IMR-90 (cell line): ENCODE measurements at regions not wholly inside any gene's neighbourhood (a gene's known extent, or its start where the extent isn't known, plus 50 kb on each side); places are given as distances from the start of the nearest gene placed in this dataset.

Source experiments
- ATAC-seq: fragments of 200-7000 bp; cut with Tn5 transposase; 2 replicates; pipeline ENCODE4 v1.9.1; 2020; ENCODE audit warnings: low read depth, mild to moderate bottlenecking, moderate library complexity
- BruUV-seq: library from RNA; stranded (reverse); fragments of 400-500 nt; replicated peaks from 2 replicates; lab custom pipeline; 2021; lab: Mats Ljungman, UMichigan
- CTCF ChIA-PET: fragments of 300-600 bp; formaldehyde crosslinking; extraction: SDS; loops from one replicate; lab custom pipeline; 2021; ENCODE audit warnings: antibody characterized with exemption; lab: Yijun Ruan, JAX
- POLR2A ChIA-PET: fragments of 300-600 bp; sonication (Branson Sonifier 250); formaldehyde crosslinking; loops from one replicate; lab custom pipeline; 2022; ENCODE audit warnings: antibody characterized with exemption; ENCODE audit not compliant: unreplicated experiment; lab: Charles Lee
- DNase-seq: peaks from one replicate; pipeline ENCODE4 v3.0.0; 2013
- H2AFZ ChIP-seq: replicated peaks from 2 replicates; pipeline ENCODE3; 2013; ENCODE audit warnings: low read length, mild to moderate bottlenecking; ENCODE audit not compliant: poor library complexity
- H2AK5ac ChIP-seq: 2 replicates; pipeline ENCODE4 v1.6.1; 2013; ENCODE audit warnings: low read depth, low read length, inconsistent platforms
- H2AK9ac ChIP-seq: replicated peaks from 2 replicates; pipeline ENCODE3; 2013; ENCODE audit warnings: mild to moderate bottlenecking, low read depth, low read length, moderate library complexity; ENCODE audit not compliant: poor library complexity
- H2BK120ac ChIP-seq: 2 replicates; pipeline ENCODE4 v1.6.1; 2013; ENCODE audit warnings: low read depth, low read length, inconsistent platforms
- H2BK15ac ChIP-seq: 3 replicates; pipeline ENCODE4 v1.6.1; 2013; ENCODE audit warnings: low read depth, low read length, inconsistent platforms
- H2BK20ac ChIP-seq: 2 replicates; pipeline ENCODE4 v1.6.1; 2013; ENCODE audit warnings: low read depth, mild to moderate bottlenecking, inconsistent platforms, low read length, moderate library complexity
- H2BK5ac ChIP-seq: 2 replicates; pipeline ENCODE4 v1.6.1; 2013; ENCODE audit warnings: mild to moderate bottlenecking, low read depth, low read length, inconsistent platforms; ENCODE audit not compliant: poor library complexity, severe bottlenecking
- H3K14ac ChIP-seq: replicated peaks from 2 replicates; pipeline ENCODE4 v1.6.1; 2013; ENCODE audit warnings: low read depth, low read length, inconsistent platforms
- H3K18ac ChIP-seq: 2 replicates; pipeline ENCODE4 v1.6.1; 2013; ENCODE audit warnings: low read depth, low read length, control low read depth
- H3K23ac ChIP-seq: 2 replicates; pipeline ENCODE4 v1.6.1; 2013; ENCODE audit warnings: low read depth, low read length, inconsistent platforms
- H3K27ac ChIP-seq: 2 replicates; pipeline ENCODE4 v1.5.1; 2013; ENCODE audit warnings: mild to moderate bottlenecking, control low read depth, low read length; ENCODE audit not compliant: insufficient read depth
- H3K27me3 ChIP-seq: 2 replicates; pipeline ENCODE4 v1.6.1; 2013; ENCODE audit warnings: low read length; ENCODE audit not compliant: control insufficient read depth, insufficient read depth
- H3K36me3 ChIP-seq: 2 replicates; pipeline ENCODE4 v1.6.1; 2013; ENCODE audit warnings: low read length, mixed read lengths; ENCODE audit not compliant: control insufficient read depth, insufficient read depth
- H3K4ac ChIP-seq: 2 replicates; pipeline ENCODE4 v1.6.1; 2013; ENCODE audit warnings: low read depth, low read length, inconsistent platforms
- H3K4me1 ChIP-seq: 2 replicates; pipeline ENCODE4 v1.6.1; 2013; ENCODE audit warnings: low read length, mixed read lengths; ENCODE audit not compliant: control insufficient read depth, insufficient read depth
- H3K4me2 ChIP-seq: 2 replicates; pipeline ENCODE4 v1.6.1; 2013; ENCODE audit warnings: low read depth, mild to moderate bottlenecking, control low read depth, low read length, moderate library complexity
- H3K4me3 ChIP-seq: 2 replicates; pipeline ENCODE4 v1.5.1; 2013; ENCODE audit warnings: low read depth, mild to moderate bottlenecking, control low read depth, low read length, moderate library complexity; ENCODE audit not compliant: insufficient read depth
- H3K56ac ChIP-seq: 2 replicates; pipeline ENCODE4 v1.6.1; 2013; ENCODE audit warnings: low read length, inconsistent platforms; ENCODE audit not compliant: insufficient read depth; ENCODE audit errors: extremely low read depth
- H3K79me1 ChIP-seq, 2 experiments: 2 replicates each; pipeline ENCODE4 v1.6.1; 2013; ENCODE audit warnings: low read length in 2 of 2, inconsistent platforms in 1 of 2, low read depth in 1 of 2
- H3K9ac ChIP-seq: 2 replicates; pipeline ENCODE4 v1.6.1; 2013; ENCODE audit warnings: low read depth, low read length, control low read depth
- H3K9me1 ChIP-seq: 2 replicates; pipeline ENCODE4 v1.6.1; 2013; ENCODE audit warnings: low read length, inconsistent platforms; ENCODE audit not compliant: insufficient read depth
- H3K9me3 ChIP-seq: 2 replicates; pipeline ENCODE4 v1.6.1; 2013; ENCODE audit warnings: low read length; ENCODE audit not compliant: control insufficient read depth, insufficient read depth
- H4K20me1 ChIP-seq: 2 replicates; pipeline ENCODE4 v1.6.1; 2013; ENCODE audit warnings: low read length, inconsistent platforms; ENCODE audit not compliant: insufficient read depth
- H4K5ac ChIP-seq: 2 replicates; pipeline ENCODE4 v1.6.1; 2013; ENCODE audit warnings: mild to moderate bottlenecking, low read depth, low read length, control low read depth
- H4K8ac ChIP-seq, 2 experiments: 2 replicates each; pipeline ENCODE4 v1.6.1; 2013; ENCODE audit warnings: low read depth in 2 of 2, low read length in 2 of 2, control low read depth in 1 of 2, inconsistent platforms in 1 of 2
- H4K91ac ChIP-seq: 2 replicates; pipeline ENCODE4 v1.6.1; 2013; ENCODE audit warnings: low read depth, low read length, inconsistent platforms; ENCODE audit not compliant: insufficient read depth
- BHLHE40 ChIP-seq: fragments of 150-350 bp; IDR thresholded peaks from 2 replicates; pipeline ENCODE4 v1.6.1; 2016; ENCODE audit warnings: mild to moderate bottlenecking, low read depth, low read length
- CEBPB ChIP-seq: IDR thresholded peaks from 2 replicates; pipeline ENCODE4 v1.6.1; 2012; ENCODE audit warnings: low read depth, low read length, improper control_type of control experiment
- CHD1 ChIP-seq: IDR thresholded peaks from 2 replicates; pipeline ENCODE4 v1.6.1; 2012; ENCODE audit warnings: low read depth, low read length, improper control_type of control experiment
- FOS ChIP-seq: fragments of 150-350 bp; IDR thresholded peaks from 2 replicates; pipeline ENCODE4 v1.6.1; 2016; ENCODE audit warnings: low read depth, low read length
- MAFK ChIP-seq: IDR thresholded peaks from 2 replicates; pipeline ENCODE4 v1.6.1; 2012; ENCODE audit warnings: low read depth, low read length, improper control_type of control experiment
- MAZ ChIP-seq: IDR thresholded peaks from 2 replicates; pipeline ENCODE4 v1.6.1; 2012; ENCODE audit warnings: low read depth, mild to moderate bottlenecking, low read length, improper control_type of control experiment, moderate library complexity, borderline replicate concordance
- MXI1 ChIP-seq: IDR thresholded peaks from 2 replicates; pipeline ENCODE4 v1.6.1; 2012; ENCODE audit warnings: low read depth, mild to moderate bottlenecking, low read length, moderate library complexity, borderline replicate concordance
- NFE2L2 ChIP-seq: fragments of 150-350 bp; IDR thresholded peaks from 2 replicates; pipeline ENCODE4 v1.6.1; 2016; ENCODE audit warnings: low read depth, mild to moderate bottlenecking, low read length
- POLR2A ChIP-seq: IDR thresholded peaks from 2 replicates; pipeline ENCODE4 v1.6.1; 2012; ENCODE audit warnings: mild to moderate bottlenecking, low read depth, low read length
- RAD21 ChIP-seq: IDR thresholded peaks from 2 replicates; pipeline ENCODE4 v1.6.1; 2012; ENCODE audit warnings: low read length, improper control_type of control experiment
- RCOR1 ChIP-seq: IDR thresholded peaks from 2 replicates; pipeline ENCODE4 v1.6.1; 2012; ENCODE audit warnings: mild to moderate bottlenecking, low read length, improper control_type of control experiment; ENCODE audit not compliant: insufficient replicate concordance
- RFX5 ChIP-seq: IDR thresholded peaks from 2 replicates; pipeline ENCODE4 v1.8.0; 2012; ENCODE audit warnings: low read depth, mild to moderate bottlenecking, low read length, moderate library complexity
- SMC3 ChIP-seq: fragments of 150-350 bp; IDR thresholded peaks from 2 replicates; pipeline ENCODE4 v1.6.1; 2016; ENCODE audit warnings: low read depth, mild to moderate bottlenecking, antibody characterized with exemption, low read length, moderate library complexity
- WGBS, 2 experiments: methylation state at CpG; one replicate each; pipeline versions ENCODE4 v1.1.5 to v1.1.7; 2013; ENCODE audit warnings: missing lambda C conversion rate in 2 of 2; ENCODE audit not compliant: insufficient read length in 1 of 2; ENCODE audit errors: extremely low coverage in 2 of 2; 5-methylcytosine and 5-hydroxymethylcytosine counted together
- dilution Hi-C: fragments of 300-500 bp; cut with HindIII; formaldehyde crosslinking; loops from one replicate; pipeline ENCODE4 v1.14.3; 2018; ENCODE audit warnings: low sequenced_read_pairs; ENCODE audit not compliant: unreplicated experiment
- in situ Hi-C: fragments of 300-500 bp; cut with MboI; formaldehyde crosslinking; loops from 3 replicates; pipeline ENCODE4 v1.14.3; 2019; ENCODE audit warnings: low sequenced_read_pairs, inconsistent platforms, mixed read lengths
- intact Hi-C: fragments of 100-400 bp; cut with micrococcal nuclease; formaldehyde crosslinking; loops from 2 replicates; pipeline ENCODE4 v1.10.0; 2022
- TF ChIP-seq, protein P1 (sequence below): conservative IDR thresholded peaks from 2 replicates; pipeline ENCODE4 v1.5.1; 2012; ENCODE audit warnings: mild to moderate bottlenecking, low read depth, low read length, improper control_type of control experiment
- TF ChIP-seq, protein P2 (sequence below): fragments of 150-350 bp; IDR thresholded peaks from 2 replicates; pipeline ENCODE4 v1.6.1; 2017; ENCODE audit warnings: mild to moderate bottlenecking, antibody characterized with exemption, low read length, low read depth
- TF ChIP-seq, protein P3 (sequence below): fragments of 150-350 bp; IDR thresholded peaks from 2 replicates; pipeline ENCODE4 v1.6.1; 2016; ENCODE audit warnings: low read depth, mild to moderate bottlenecking, low read length, moderate library complexity, borderline replicate concordance

DNA sequence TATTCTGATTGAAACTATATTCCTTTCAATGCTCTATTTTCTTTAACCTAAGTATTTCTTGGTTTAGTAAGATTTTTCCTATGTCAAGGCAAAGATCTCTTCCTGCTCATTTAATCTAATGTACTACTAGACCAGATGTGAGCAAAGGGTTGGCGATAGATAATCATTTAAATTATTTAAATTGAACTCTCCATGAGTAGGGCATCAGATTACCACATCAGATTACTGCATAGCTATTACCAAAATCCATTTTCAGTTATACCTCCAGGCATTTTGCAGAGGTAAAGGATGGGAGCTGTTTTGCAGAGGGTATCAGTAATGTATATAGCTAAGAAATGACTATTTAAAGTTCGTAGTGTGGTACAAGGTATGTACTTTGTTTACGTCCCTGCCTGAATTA, 607.9 kb downstream of the PTPRC start:
- no peak overlapping the region for H2AK9ac ChIP-seq
- no peaks in the 10 kb centered on the region for H3K79me1 ChIP-seq
- ChIA-PET POLR2A (no interaction called here), CTCF (interaction anchor here (0.5 kb wide), 1 partner anchor 215 kb away, joined by 3 read pairs; no protein-coding TSS in a partner anchor)
- DNase-seq (no peak), ATAC-seq (no peak)
- no TSS peak for BruUV-seq
- no peaks in the 10 kb centered on the region for H3K4me1 ChIP-seq
- H4K8ac ChIP-seq = no peak overlapping the region
- no peaks in the 10 kb centered on the region for H3K36me3 ChIP-seq
- no peak overlapping the region for H3K4ac ChIP-seq
- H4K5ac ChIP-seq = no peak overlapping the region
- H3K23ac ChIP-seq = no peak overlapping the region
- H2BK20ac ChIP-seq = no peak overlapping the region
- H3K14ac ChIP-seq = no peak overlapping the region
- no peak overlapping the region for H3K4me2 ChIP-seq
- H3K9me1 ChIP-seq = 0 out of 2 replicates have a peak, but pooled peaks cover 4% of the 10 kb centered on the region
- no peak overlapping the region for H3K27ac ChIP-seq
- H2BK15ac ChIP-seq = no peak overlapping the region
- TF ChIP-seq FOS (no peak), POLR2A (no peak), MXI1 (no peak), CEBPB (no peak), RAD21 (no peak), BHLHE40 (no peak), SMC3 (no peak), NFE2L2 (no peak), RCOR1 (no peak), MAZ (no peak), RFX5 (no peak), MAFK (no peak), CHD1 (no peak)
- TF ChIP-seq, protein P1, sequence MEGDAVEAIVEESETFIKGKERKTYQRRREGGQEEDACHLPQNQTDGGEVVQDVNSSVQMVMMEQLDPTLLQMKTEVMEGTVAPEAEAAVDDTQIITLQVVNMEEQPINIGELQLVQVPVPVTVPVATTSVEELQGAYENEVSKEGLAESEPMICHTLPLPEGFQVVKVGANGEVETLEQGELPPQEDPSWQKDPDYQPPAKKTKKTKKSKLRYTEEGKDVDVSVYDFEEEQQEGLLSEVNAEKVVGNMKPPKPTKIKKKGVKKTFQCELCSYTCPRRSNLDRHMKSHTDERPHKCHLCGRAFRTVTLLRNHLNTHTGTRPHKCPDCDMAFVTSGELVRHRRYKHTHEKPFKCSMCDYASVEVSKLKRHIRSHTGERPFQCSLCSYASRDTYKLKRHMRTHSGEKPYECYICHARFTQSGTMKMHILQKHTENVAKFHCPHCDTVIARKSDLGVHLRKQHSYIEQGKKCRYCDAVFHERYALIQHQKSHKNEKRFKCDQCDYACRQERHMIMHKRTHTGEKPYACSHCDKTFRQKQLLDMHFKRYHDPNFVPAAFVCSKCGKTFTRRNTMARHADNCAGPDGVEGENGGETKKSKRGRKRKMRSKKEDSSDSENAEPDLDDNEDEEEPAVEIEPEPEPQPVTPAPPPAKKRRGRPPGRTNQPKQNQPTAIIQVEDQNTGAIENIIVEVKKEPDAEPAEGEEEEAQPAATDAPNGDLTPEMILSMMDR = no peak
- TF ChIP-seq, protein P2, sequence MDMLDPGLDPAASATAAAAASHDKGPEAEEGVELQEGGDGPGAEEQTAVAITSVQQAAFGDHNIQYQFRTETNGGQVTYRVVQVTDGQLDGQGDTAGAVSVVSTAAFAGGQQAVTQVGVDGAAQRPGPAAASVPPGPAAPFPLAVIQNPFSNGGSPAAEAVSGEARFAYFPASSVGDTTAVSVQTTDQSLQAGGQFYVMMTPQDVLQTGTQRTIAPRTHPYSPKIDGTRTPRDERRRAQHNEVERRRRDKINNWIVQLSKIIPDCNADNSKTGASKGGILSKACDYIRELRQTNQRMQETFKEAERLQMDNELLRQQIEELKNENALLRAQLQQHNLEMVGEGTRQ = no peak
- TF ChIP-seq, protein P3, sequence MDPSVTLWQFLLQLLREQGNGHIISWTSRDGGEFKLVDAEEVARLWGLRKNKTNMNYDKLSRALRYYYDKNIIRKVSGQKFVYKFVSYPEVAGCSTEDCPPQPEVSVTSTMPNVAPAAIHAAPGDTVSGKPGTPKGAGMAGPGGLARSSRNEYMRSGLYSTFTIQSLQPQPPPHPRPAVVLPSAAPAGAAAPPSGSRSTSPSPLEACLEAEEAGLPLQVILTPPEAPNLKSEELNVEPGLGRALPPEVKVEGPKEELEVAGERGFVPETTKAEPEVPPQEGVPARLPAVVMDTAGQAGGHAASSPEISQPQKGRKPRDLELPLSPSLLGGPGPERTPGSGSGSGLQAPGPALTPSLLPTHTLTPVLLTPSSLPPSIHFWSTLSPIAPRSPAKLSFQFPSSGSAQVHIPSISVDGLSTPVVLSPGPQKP = no peak
- no peak overlapping the region for H2BK5ac ChIP-seq
- H3K4me3 ChIP-seq = no peak overlapping the region
- no peak overlapping the region for H3K56ac ChIP-seq
- H4K91ac ChIP-seq = no peak overlapping the region
- dilution Hi-C loops (no loop called here), in situ Hi-C loops (no loop called here), intact Hi-C loops (loop anchor here (5.0 kb wide), 1 partner anchor 104 kb away; no protein-coding TSS in a partner anchor)
- no peak overlapping the region for H3K18ac ChIP-seq
- H2AK5ac ChIP-seq = no peak overlapping the region
- no peak overlapping the region for H3K9ac ChIP-seq
- no peaks in the 10 kb centered on the region for H4K20me1 ChIP-seq
- no peaks in the 10 kb centered on the region for H3K9me3 ChIP-seq
- WGBS, 2 experiments = no CpG with 5 or more reads among the region's 3 CpGs
- no peak overlapping the region for H2BK120ac ChIP-seq
- H3K27me3 ChIP-seq = no peaks in the 10 kb centered on the region
- H2AFZ ChIP-seq = no peak overlapping the region
